ENCODE measurements at regions not wholly inside any gene's neighbourhood (a gene's known extent, or its start where the extent isn't known, plus 50 kb on each side); places are given as distances from the start of the nearest gene placed in this dataset.
"Not testable (repeated sequence)": the region's sequence is repeated elsewhere in the genome, so short reads cannot be mapped to it uniquely, and the experiment has no call there.

DNA sequence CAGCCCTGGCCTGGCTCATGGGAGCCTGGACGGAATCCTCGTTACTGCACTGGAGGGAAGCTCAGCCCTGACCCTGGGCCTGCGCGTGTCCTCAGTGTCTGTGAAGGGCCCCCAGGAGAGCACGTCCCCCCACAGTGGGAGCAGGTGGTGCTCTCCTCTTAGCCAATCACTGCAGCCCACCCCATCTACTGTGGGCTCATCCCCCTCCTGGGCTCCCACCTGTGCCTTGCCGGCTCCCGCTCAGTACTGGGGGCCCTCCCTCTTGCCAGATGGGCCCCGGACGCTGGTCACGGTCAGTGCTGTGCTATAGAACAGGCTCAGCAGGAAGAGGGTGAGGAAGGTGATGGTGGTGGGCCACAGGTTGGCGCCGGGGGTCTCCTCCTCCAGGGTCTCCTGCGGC lies 57.5 kb downstream of the TMEM121 start:
- not testable (repeated sequence) for TF ChIP-seq POLR2A (IDR thresholded peaks at IDR 0.05; ENCODE audit: low read depth, low read length); TAF1 (IDR thresholded peaks at IDR 0.05; ENCODE audit: borderline replicate concordance, low read depth, low read length); POLR2AphosphoS5 (IDR thresholded peaks at IDR 0.05; ENCODE audit: low read depth, low read length)
